HepG2 (cell line): ENCODE measurements at regions not wholly inside any gene's neighbourhood (a gene's known extent, or its start where the extent isn't known, plus 50 kb on each side); places are given as distances from the start of the nearest gene placed in this dataset.

Source experiments
- ATAC-seq: fragments of 200-7000 bp; cut with Tn5 transposase; 3 replicates; pipeline ENCODE4 v1.9.1; 2020; ENCODE audit warnings: mild to moderate bottlenecking, moderate library complexity
- BruUV-seq: library from RNA; stranded (reverse); fragments of 400-500 nt; replicated peaks from 2 replicates; lab custom pipeline; 2021; lab: Mats Ljungman, UMichigan
- CTCF ChIA-PET: fragments of 300-600 bp; formaldehyde crosslinking; extraction: SDS; loops from one replicate; lab custom pipeline; 2021; ENCODE audit warnings: low total read pairs, inconsistent platforms, low intra/inter-chr PET ratio; lab: Yijun Ruan, JAX
- POLR2A ChIA-PET: fragments of 350-600 bp; sonication (Branson Sonifier 250); formaldehyde crosslinking; loops from one replicate; lab custom pipeline; 2020; ENCODE audit warnings: antibody characterized with exemption, inconsistent platforms; lab: Yijun Ruan, JAX
- DNase-seq: peaks from one replicate; pipeline ENCODE4 v3.0.0-alpha.2; 2015; ENCODE audit warnings: low spot score
- FAIRE-seq: peaks from 3 replicates; lab custom pipeline; 2011; peaks lifted over from hg19 to GRCh38; lab: Jason Lieb, UNC
- H2AFZ ChIP-seq: one replicate; pipeline ENCODE4 v1.6.1; 2011; ENCODE audit warnings: low read length, inconsistent platforms
- H3K27ac ChIP-seq: fragments of 300-600 bp; 3 replicates; pipeline ENCODE4 v1.8.0; 2011; ENCODE audit warnings: mixed run types, mild to moderate bottlenecking, mixed read lengths, low read length, inconsistent platforms; ENCODE audit not compliant: insufficient read depth; ENCODE audit errors: extremely low read length
- H3K27me3 ChIP-seq, 2 experiments: fragments of 200-600 bp in 1 of 2; 2 replicates in 1 of 2; 3 replicates in 1 of 2; pipeline versions ENCODE4 v1.6.0 to v1.8.0; 2011; ENCODE audit warnings: low read length in 2 of 2, mild to moderate bottlenecking in 2 of 2, moderate library complexity in 2 of 2, inconsistent platforms in 1 of 2; ENCODE audit not compliant: insufficient read depth in 2 of 2, control insufficient read depth in 1 of 2
- H3K36me3 ChIP-seq, 2 experiments: fragments of 200-600 bp in 1 of 2; replicated peaks in 1 of 2; 2 replicates in 1 of 2; 3 replicates in 1 of 2; pipeline versions ENCODE4 v1.5.1 to v1.8.0; 2011; ENCODE audit warnings: low read length in 2 of 2, inconsistent platforms in 1 of 2; ENCODE audit not compliant: insufficient read depth in 2 of 2, control insufficient read depth in 1 of 2
- H3K4me1 ChIP-seq: 2 replicates; pipeline ENCODE4 v1.5.1; 2012; ENCODE audit warnings: low read length, inconsistent platforms; ENCODE audit not compliant: insufficient read depth
- H3K4me2 ChIP-seq: 2 replicates; pipeline ENCODE4 v1.6.0; 2011; ENCODE audit warnings: low read depth, low read length, inconsistent platforms
- H3K4me3 ChIP-seq, 3 experiments: fragments of 200-600 bp in 1 of 3; sonication (generic), shearing (Covaris generic) in 1 of 3; replicated peaks in 1 of 3; 2 replicates each; pipeline ENCODE4 v1.5.1; 2011 to 2016; ENCODE audit warnings: low read length in 3 of 3, inconsistent platforms in 2 of 3, low read depth in 2 of 3, mild to moderate bottlenecking in 2 of 3, control low read depth in 1 of 3, mixed read lengths in 1 of 3; ENCODE audit not compliant: insufficient read depth in 1 of 3
- H3K79me2 ChIP-seq: one replicate; pipeline ENCODE4 v1.6.1; 2011; ENCODE audit warnings: low read length, inconsistent platforms; ENCODE audit not compliant: insufficient read depth
- H3K9ac ChIP-seq: 2 replicates; pipeline ENCODE4 v1.6.0; 2011; ENCODE audit warnings: mild to moderate bottlenecking, low read depth, low read length, inconsistent platforms; ENCODE audit not compliant: insufficient read depth
- H3K9me3 ChIP-seq: 2 replicates; pipeline ENCODE4 v1.5.1; 2012; ENCODE audit warnings: mild to moderate bottlenecking, low read length
- H4K20me1 ChIP-seq: 2 replicates; pipeline ENCODE4 v1.6.0; 2011; ENCODE audit warnings: inconsistent platforms, mild to moderate bottlenecking, low read length, moderate library complexity; ENCODE audit not compliant: insufficient read depth
- AKNA ChIP-seq: sonication (generic); formaldehyde crosslinking; IDR thresholded peaks from 2 replicates; pipeline ENCODE4 v1.4.0; 2020; ENCODE audit warnings: missing genetic modification reagents, borderline replicate concordance
- CREB1 ChIP-seq, 2 experiments: fragments of 450-650 bp in 1 of 2; IDR thresholded peaks; 2 replicates each; pipeline ENCODE4 v1.6.1; 2016 to 2017; ENCODE audit warnings: control low read depth in 1 of 2, mild to moderate bottlenecking in 1 of 2, missing compliant biosample characterization in 1 of 2, missing genetic modification characterization in 1 of 2
- KLF9 ChIP-seq: IDR thresholded peaks from 2 replicates; pipeline ENCODE4 v1.6.1; 2016; ENCODE audit warnings: low read depth
- ZIK1 ChIP-seq: sonication (generic); formaldehyde crosslinking; IDR thresholded peaks from 2 replicates; pipeline ENCODE4 v1.5.0; 2020; ENCODE audit warnings: mild to moderate bottlenecking, low read depth, missing genetic modification reagents, borderline replicate concordance
- ZNF317 ChIP-seq: sonication (generic); formaldehyde crosslinking; IDR thresholded peaks from 2 replicates; pipeline ENCODE4 v1.5.0; 2020; ENCODE audit warnings: mild to moderate bottlenecking, missing genetic modification reagents
- ZNF773 ChIP-seq: sonication (generic); formaldehyde crosslinking; IDR thresholded peaks from 2 replicates; pipeline ENCODE4 v1.4.0; 2020; ENCODE audit warnings: missing genetic modification reagents, borderline replicate concordance
- WGBS: methylation state at CpG from one replicate; pipeline ENCODE4 v1.1.6; 2017; ENCODE audit warnings: low lambda C conversion rate; 5-methylcytosine and 5-hydroxymethylcytosine counted together
- in situ Hi-C: cut with HindIII; loops from 2 replicates; pipeline ENCODE4 v1.10.0; 2017; ENCODE audit warnings: low pct_unique_long_range_greater_than_20kb; ENCODE audit not compliant: extremely low pct_ligation_motif_present
- intact Hi-C: fragments of 100-400 bp; cut with micrococcal nuclease; formaldehyde crosslinking; loops from one replicate; pipeline ENCODE4 v1.10.0; 2022; ENCODE audit not compliant: unreplicated experiment
- TF ChIP-seq, protein P1 (sequence below): sonication (generic); formaldehyde crosslinking; IDR thresholded peaks from 2 replicates; pipeline ENCODE4 v1.4.0; 2020; ENCODE audit warnings: missing genetic modification reagents

GRCh38 chr10:117781216-117781831 lies 238.8 kb downstream of the EMX2 start (continued):
- TF ChIP-seq AKNA (CRISPR knock-in tag) (no peak), ZIK1 (CRISPR knock-in tag) (no peak), ZNF317 (CRISPR knock-in tag) (no peak)
- TF ChIP-seq, protein P1, sequence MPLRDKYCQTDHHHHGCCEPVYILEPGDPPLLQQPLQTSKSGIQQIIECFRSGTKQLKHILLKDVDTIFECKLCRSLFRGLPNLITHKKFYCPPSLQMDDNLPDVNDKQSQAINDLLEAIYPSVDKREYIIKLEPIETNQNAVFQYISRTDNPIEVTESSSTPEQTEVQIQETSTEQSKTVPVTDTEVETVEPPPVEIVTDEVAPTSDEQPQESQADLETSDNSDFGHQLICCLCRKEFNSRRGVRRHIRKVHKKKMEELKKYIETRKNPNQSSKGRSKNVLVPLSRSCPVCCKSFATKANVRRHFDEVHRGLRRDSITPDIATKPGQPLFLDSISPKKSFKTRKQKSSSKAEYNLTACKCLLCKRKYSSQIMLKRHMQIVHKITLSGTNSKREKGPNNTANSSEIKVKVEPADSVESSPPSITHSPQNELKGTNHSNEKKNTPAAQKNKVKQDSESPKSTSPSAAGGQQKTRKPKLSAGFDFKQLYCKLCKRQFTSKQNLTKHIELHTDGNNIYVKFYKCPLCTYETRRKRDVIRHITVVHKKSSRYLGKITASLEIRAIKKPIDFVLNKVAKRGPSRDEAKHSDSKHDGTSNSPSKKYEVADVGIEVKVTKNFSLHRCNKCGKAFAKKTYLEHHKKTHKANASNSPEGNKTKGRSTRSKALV (CRISPR knock-in tag), result no peak

GRCh38 chr10:117782276-117782675 lies 239.7 kb downstream of the EMX2 start:
- H4K20me1 ChIP-seq, result no peaks in the 10 kb centered on the region; the same call in 1 of the 2 replicates
- ATAC-seq, result no peak
- H3K27ac ChIP-seq, result no peak overlapping the region
- no peaks in the 10 kb centered on the region for H3K79me2 ChIP-seq
- H3K4me3 ChIP-seq, result no peak overlapping the region
- no peak overlapping the region for H3K4me2 ChIP-seq
- H3K4me1 ChIP-seq, result no peaks in the 10 kb centered on the region
- H3K9me3 ChIP-seq, result no peaks in the 10 kb centered on the region
- WGBS, result 20% methylated on average over 5 of the region's 5 CpGs
- no peaks in the 10 kb centered on the region for H3K36me3 ChIP-seq
- intact Hi-C loops (no loop called here), in situ Hi-C loops (no loop called here)
- TF ChIP-seq KLF9 (CRISPR knock-in tag) (no peak), ZNF773 (CRISPR knock-in tag) (no peak), CREB1 (IDR thresholded peaks at IDR 0.05) (no peak), CREB1 (CRISPR knock-in tag; IDR thresholded peaks at IDR 0.05) (no peak)
- TF ChIP-seq, all 625 proteins: peak for 0
- no TSS peak for BruUV-seq
- peaks cover 0 to 8% of the 10 kb centered on the region in 2 experiments; a peak in 1 of 5 replicates for H3K27me3 ChIP-seq
- DNase-seq, result no peak
- CTCF ChIA-PET, result no interaction called here
- no peak for FAIRE-seq
- H2AFZ ChIP-seq, result no peak overlapping the region
- no peak overlapping the region for H3K9ac ChIP-seq
- POLR2A ChIA-PET, result no interaction called here
